Esophagus squamous epithelium (tissue), 5 donors: ENCODE measurements at regions not wholly inside any gene's neighbourhood (a gene's known extent, or its start where the extent isn't known, plus 50 kb on each side); places are given as distances from the start of the nearest gene placed in this dataset.

Experiments
- DNase-seq: peaks from one replicate; lab custom pipeline; 2025; lab: John Stamatoyannopoulos, UW
- H3K27ac ChIP-seq, 4 donors: fragments of 200-600 bp; sonication (generic); one replicate each; pipeline ENCODE4 v1.5.1; 2016 to 2019; ENCODE audit warnings: mild to moderate bottlenecking in 1 of 4
- H3K27me3 ChIP-seq, 4 donors: fragments of 200-600 bp; sonication (generic); 1 replicate in 3 of 4; 2 replicates in 1 of 4; pipeline versions ENCODE4 v1.5.1 to v1.6.0; 2017 to 2021; ENCODE audit warnings: antibody characterized with exemption in 1 of 4
- H3K36me3 ChIP-seq, 3 donors: fragments of 200-600 bp; sonication (generic); one replicate each; pipeline ENCODE4 v1.5.1; 2016 to 2019
- H3K4me1 ChIP-seq, 3 donors: fragments of 200-600 bp; sonication (generic); one replicate each; pipeline ENCODE4 v1.5.1; 2017 to 2019
- H3K4me3 ChIP-seq, 4 donors: fragments of 200-600 bp; sonication (generic); 1 replicate in 3 of 4; 2 replicates in 1 of 4; pipeline ENCODE4 v1.5.1; 2016 to 2019; ENCODE audit warnings: mild to moderate bottlenecking in 2 of 4, moderate library complexity in 1 of 4
- H3K9me3 ChIP-seq, 3 donors: fragments of 200-600 bp; sonication (generic); one replicate each; pipeline ENCODE4 v1.5.1; 2016 to 2019
- CTCF ChIP-seq, 6 experiments: fragments of 450-650 bp in 4 of 6; fragments of 200-600 bp in 2 of 6; sonication (generic) in 2 of 6; IDR thresholded peaks; one replicate each; pipeline ENCODE4 v1.5.1; 2016 to 2019; ENCODE audit warnings: antibody characterized with exemption in 6 of 6, mild to moderate bottlenecking in 4 of 6, moderate library complexity in 4 of 6
- POLR2A ChIP-seq, 4 donors: fragments of 450-650 bp; IDR thresholded peaks; one replicate each; pipeline ENCODE4 v1.6.1; 2017; ENCODE audit warnings: antibody characterized with exemption in 4 of 4, mild to moderate bottlenecking in 4 of 4, moderate library complexity in 3 of 4
- WGBS, 2 donors: methylation state at CpG; one replicate each; pipeline ENCODE4 v1.1.5; 2018; 5-methylcytosine and 5-hydroxymethylcytosine counted together
- intact Hi-C: fragments of 100-400 bp; cut with DNase I; formaldehyde crosslinking; loops from one replicate; pipeline ENCODE4 v1.15.0; 2022
- donor health status: DM: yes; HTN: yes; CAD: no.

GRCh38 chr17:72392056-72393010 is 271.5 kb downstream of the SOX9 start:
- Histone ChIP-seq H3K27me3 (no peaks in the 10 kb centered on the region), H3K9me3 (no peaks in the 10 kb centered on the region), H3K4me1 (no peaks in the 10 kb centered on the region), H3K36me3 (no peaks in the 10 kb centered on the region), H3K27ac (no peak overlapping the region), H3K4me3 (no peak overlapping the region)
- no peak for TF ChIP-seq POLR2A (IDR thresholded peaks at IDR 0.05)
- TF ChIP-seq CTCF (IDR thresholded peaks at IDR 0.05), result no peak
- DNase-seq, result no peak
- 75 to 81% methylated on average over 16 to 17 of the region's 18 CpGs for WGBS, 2 donors
- intact Hi-C loops, result no loop called here

- no peaks in the 10 kb centered on the region for H3K4me1 ChIP-seq
- WGBS, 2 donors, result 62 to 75% methylated on average over 2 of the region's 2 CpGs
- TF ChIP-seq CTCF (IDR thresholded peaks at IDR 0.05), result no peak
- TF ChIP-seq POLR2A (IDR thresholded peaks at IDR 0.05), result no peak
- H3K9me3 ChIP-seq, result no peaks in the 10 kb centered on the region
- no peak overlapping the region for H3K27ac ChIP-seq
- no peaks in the 10 kb centered on the region for H3K27me3 ChIP-seq
- no peak overlapping the region for H3K4me3 ChIP-seq
- DNase-seq, result no peak
- no peaks in the 10 kb centered on the region for H3K36me3 ChIP-seq
- intact Hi-C loops, result no loop called here
Observed at GRCh38 chr17:72393553-72393952, 272.7 kb downstream of the SOX9 start.

- no peaks in the 10 kb centered on the region for H3K9me3 ChIP-seq
- H3K27me3 ChIP-seq, result no peaks in the 10 kb centered on the region
- no peak for DNase-seq
- H3K4me1 ChIP-seq, result no peaks in the 10 kb centered on the region
- 56 to 77% methylated on average over 5 to 6 of the region's 6 CpGs for WGBS, 2 donors
- H3K27ac ChIP-seq, result no peak overlapping the region
- no peak overlapping the region for H3K4me3 ChIP-seq
- intact Hi-C loops, result no loop called here
- no peaks in the 10 kb centered on the region for H3K36me3 ChIP-seq
- TF ChIP-seq POLR2A (IDR thresholded peaks at IDR 0.05), result no peak
- TF ChIP-seq CTCF (IDR thresholded peaks at IDR 0.05), result no peak
Observed at GRCh38 chr17:72394531-72394930, 273.7 kb downstream of the SOX9 start.

GRCh38 chr17:72396121-72396520 is 275.3 kb downstream of the SOX9 start:
- no peak for DNase-seq
- H3K4me1 ChIP-seq, result no peaks in the 10 kb centered on the region
- H3K27me3 ChIP-seq, result no peaks in the 10 kb centered on the region
- TF ChIP-seq CTCF (IDR thresholded peaks at IDR 0.05) (no peak), POLR2A (IDR thresholded peaks at IDR 0.05) (no peak)
- H3K27ac ChIP-seq, result no peak overlapping the region
- no peak overlapping the region for H3K4me3 ChIP-seq
- H3K36me3 ChIP-seq, result no peaks in the 10 kb centered on the region
- WGBS, 2 donors, result 59 to 76% methylated on average over 2 to 3 of the region's 3 CpGs
- intact Hi-C loops, result no loop called here
- no peaks in the 10 kb centered on the region for H3K9me3 ChIP-seq

- H3K36me3 ChIP-seq, result peaks cover 0 to under 1% (median 0%) of the 10 kb centered on the region in 3 donors
- no peak overlapping the region for H3K27ac ChIP-seq
- 82 to 90% methylated on average over 2 of the region's 2 CpGs for WGBS, 2 donors
- no peak for DNase-seq
- H3K4me3 ChIP-seq, result no peak overlapping the region
- H3K4me1 ChIP-seq, result no peaks in the 10 kb centered on the region
- intact Hi-C loops, result no loop called here
- H3K9me3 ChIP-seq, result no peaks in the 10 kb centered on the region
- no peaks in the 10 kb centered on the region for H3K27me3 ChIP-seq
- TF ChIP-seq CTCF (IDR thresholded peaks at IDR 0.05), result no peak
- no peak for TF ChIP-seq POLR2A (IDR thresholded peaks at IDR 0.05)
Observed at GRCh38 chr17:72397223-72397667, 276.4 kb downstream of the SOX9 start.
